Stimulated activated CD4-positive, alpha-beta T cell treated with anti-CD3 and anti-CD28 coated beads, Interleukin-1b, Interleukin-23, amount 100 ng/mL, for 48 hours (primary cell): ENCODE measurements at regions not wholly inside any gene's neighbourhood (a gene's known extent, or its start where the extent isn't known, plus 50 kb on each side); places are given as distances from the start of the nearest gene placed in this dataset.
"Not testable (repeated sequence)": the region's sequence is repeated elsewhere in the genome, so short reads cannot be mapped to it uniquely, and the experiment has no call there.

ENCODE experiments used
- DNase-seq: peaks from one replicate; pipeline ENCODE4 v3.0.0-alpha.2; 2020

DNA sequence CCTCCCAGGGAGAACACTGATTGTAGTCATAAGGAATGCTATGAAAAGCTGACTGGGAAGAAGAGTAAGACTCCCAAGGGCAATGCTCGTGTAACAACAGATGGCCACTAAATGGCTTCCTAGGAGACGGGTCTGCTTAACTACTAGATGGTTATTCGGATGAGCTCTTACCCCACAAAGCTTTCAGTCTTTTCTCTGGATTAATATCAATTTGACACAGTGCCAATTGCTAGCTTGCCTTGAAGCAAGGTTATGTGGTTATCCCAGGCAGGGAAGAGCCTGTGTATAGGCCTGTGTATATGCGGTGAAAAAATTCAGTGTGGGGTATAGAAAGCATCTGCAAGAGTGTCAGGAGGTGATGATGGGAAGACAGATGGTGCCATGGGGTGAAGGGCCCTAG is 86.4 kb upstream of the NOX3 start:
- DNase-seq = no peak

DNA sequence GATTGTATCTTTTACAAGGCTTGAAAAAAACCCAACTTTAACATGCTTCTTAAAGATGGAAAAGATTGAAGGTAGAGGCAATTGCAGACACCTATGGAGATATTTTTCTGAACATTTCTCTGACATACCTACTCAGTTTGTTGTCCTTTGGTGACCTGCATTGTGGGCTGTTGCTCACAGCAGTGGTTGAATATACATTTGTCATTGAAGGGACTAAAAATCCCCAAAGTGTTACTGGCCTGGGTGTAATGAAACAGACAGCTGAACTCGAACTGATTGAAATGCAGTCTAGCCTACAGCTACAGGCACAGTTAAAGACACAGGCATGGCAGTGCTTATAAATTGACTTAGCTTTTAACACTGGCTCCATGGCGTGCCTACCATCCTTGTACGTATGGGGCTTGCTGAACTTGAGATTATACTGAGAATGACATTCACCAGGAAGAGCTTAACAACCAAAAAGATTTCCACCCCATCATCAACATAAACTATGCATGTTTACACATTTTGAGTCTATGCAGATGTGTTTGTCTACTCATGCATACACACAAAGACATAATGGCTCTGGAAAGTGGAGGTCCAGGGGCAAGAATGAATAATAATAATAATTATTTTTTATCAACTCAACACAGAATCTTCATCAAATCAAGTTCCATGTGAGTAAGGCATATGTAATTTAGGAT is 83.2 kb upstream of the NOX3 start:
- no peak for DNase-seq

GRCh38 chr6:155534678-155535077 is 79.0 kb upstream of the NOX3 start:
- DNase-seq = no peak

GRCh38 chr6:155530219-155530834 is 74.7 kb upstream of the NOX3 start:
- peak; percentile 10 for DNase-seq

DNA sequence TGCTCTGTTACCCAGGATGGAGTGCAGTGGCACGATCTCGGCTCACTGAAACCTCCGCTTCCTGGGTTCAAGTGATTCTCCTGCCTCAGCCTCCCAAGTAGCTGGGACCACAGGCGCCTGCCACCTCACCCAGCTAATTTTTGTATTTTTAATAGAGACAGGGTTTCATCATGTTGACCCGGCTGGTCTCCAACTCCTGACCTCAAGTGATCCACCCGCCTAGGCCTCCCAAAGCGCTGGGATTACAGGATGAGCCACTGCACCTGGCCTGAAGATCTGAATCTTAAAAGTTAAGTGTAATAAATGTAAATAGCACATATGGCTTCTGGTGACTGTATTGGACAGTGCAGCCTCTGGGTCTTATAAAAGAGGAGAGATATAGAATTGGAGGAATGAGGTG is 74.2 kb upstream of the NOX3 start:
- not testable (repeated sequence) for DNase-seq

- no peak for DNase-seq
Observed at GRCh38 chr6:155528982-155529453, 73.4 kb upstream of the NOX3 start.

- no peak for DNase-seq
Observed at GRCh38 chr6:155528335-155528734, 72.7 kb upstream of the NOX3 start.

- no peak for DNase-seq
Observed at GRCh38 chr6:155527443-155527842, 71.8 kb upstream of the NOX3 start.

GRCh38 chr6:155523821-155524651 is 68.4 kb upstream of the NOX3 start:
- DNase-seq = peak; percentile 33

- no peak for DNase-seq
Observed at GRCh38 chr6:155521719-155522118, 66.1 kb upstream of the NOX3 start.

- no peak for DNase-seq
Observed at GRCh38 chr6:155520078-155520477, 64.4 kb upstream of the NOX3 start.

DNA sequence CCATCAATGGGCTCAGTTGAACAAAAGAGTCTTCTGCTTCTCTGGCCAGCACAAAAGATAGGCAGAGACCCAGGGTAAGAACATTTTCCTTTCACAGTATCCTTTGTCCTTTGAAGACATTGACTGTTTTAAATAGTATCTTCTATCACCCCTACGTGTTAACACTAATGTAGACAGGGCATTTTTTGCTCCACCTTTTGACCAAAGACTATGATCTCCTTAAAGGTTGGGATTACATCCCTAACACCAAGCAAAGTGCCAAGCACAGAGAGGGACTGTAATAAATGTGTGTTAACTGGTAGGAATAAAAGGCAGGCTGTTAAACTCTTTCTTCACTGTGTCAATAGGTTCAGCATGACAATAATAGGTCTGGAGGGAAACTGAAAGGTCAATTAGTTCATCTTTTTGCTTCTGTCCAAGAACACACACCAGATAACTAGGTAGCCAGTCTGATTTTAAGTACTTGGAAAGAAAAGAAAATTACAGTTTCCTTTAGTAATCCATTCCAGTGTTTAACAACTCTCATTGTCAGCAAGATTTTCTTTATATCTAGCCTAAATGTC is 63.6 kb upstream of the NOX3 start:
- DNase-seq = no peak

DNA sequence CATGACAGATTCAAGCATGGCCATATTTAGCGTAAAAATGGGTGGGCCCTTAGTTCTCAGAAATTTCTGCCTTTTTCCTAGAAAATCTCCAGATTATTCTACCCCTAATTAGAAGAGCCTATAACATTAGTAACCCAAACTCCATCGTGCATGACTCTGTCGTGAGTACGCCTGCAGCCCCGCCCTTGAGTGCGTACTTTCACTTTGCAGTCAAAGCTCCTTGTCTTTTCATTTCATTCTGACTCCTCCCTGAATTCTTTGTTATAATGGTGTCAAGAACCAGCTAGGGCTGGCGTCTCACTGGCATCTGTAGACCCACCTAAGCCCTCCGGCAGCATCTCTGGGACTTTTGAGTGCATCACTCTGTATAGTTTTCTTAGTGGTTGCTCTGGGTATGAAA is 61.7 kb upstream of the NOX3 start:
- no peak for DNase-seq

DNA sequence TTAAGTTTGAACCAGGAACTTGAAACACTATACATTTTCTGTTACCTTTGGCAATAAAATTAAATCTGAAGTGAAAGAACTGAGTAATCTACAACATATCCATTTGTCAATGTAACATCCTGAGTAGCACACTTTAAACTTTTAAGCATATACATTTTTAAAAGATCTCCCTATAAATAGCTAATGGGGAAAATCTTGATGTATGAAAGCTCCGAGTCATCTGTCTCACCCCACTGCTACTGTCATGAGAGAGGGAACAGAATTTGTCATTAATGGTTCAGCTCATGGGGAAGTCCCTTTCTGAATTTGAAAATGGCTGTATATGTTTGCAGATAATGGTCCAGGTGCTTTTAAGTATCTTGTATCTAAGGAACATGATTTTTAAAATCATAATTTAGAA is 55.2 kb upstream of the NOX3 start:
- DNase-seq = no peak

- DNase-seq = no peak
Observed at GRCh38 chr6:155509743-155510475, 54.3 kb upstream of the NOX3 start.

- DNase-seq = no peak
Observed at GRCh38 chr6:155505608-155505989, 50.0 kb upstream of the NOX3 start.
